Smooth muscle cell (in vitro differentiated cells): ENCODE measurements at regions not wholly inside any gene's neighbourhood (a gene's known extent, or its start where the extent isn't known, plus 50 kb on each side); places are given as distances from the start of the nearest gene placed in this dataset.

Experiments used
- DNase-seq: peaks from one replicate; lab custom pipeline; 2025; ENCODE audit not compliant: unreplicated experiment; lab: John Stamatoyannopoulos, UW
- H2AFZ ChIP-seq: fragments of 200-600 bp; sonication (generic); 2 replicates; pipeline ENCODE4 v1.6.0; 2016; ENCODE audit warnings: antibody characterized with exemption, low read depth, mild to moderate bottlenecking
- H3F3A ChIP-seq: fragments of 200-600 bp; sonication (generic); 2 replicates; pipeline ENCODE4 v1.6.0; 2017; ENCODE audit warnings: antibody characterized with exemption, low read depth
- H3K27ac ChIP-seq: fragments of 200-600 bp; sonication (generic); 2 replicates; pipeline ENCODE4 v1.5.1; 2016; ENCODE audit warnings: low read depth, mild to moderate bottlenecking
- H3K27me3 ChIP-seq: fragments of 200-600 bp; sonication (generic); 2 replicates; pipeline ENCODE4 v1.6.1; 2016; ENCODE audit warnings: low read depth, mild to moderate bottlenecking
- H3K36me3 ChIP-seq: fragments of 200-600 bp; sonication (generic); 2 replicates; pipeline ENCODE4 v1.5.1; 2016; ENCODE audit warnings: low read depth
- H3K4me1 ChIP-seq: fragments of 200-600 bp; sonication (generic); 2 replicates; pipeline ENCODE4 v1.5.1; 2016; ENCODE audit warnings: low read depth
- H3K4me2 ChIP-seq: fragments of 200-600 bp; sonication (generic); 2 replicates; pipeline ENCODE4 v1.6.0; 2016; ENCODE audit warnings: mild to moderate bottlenecking
- H3K4me3 ChIP-seq: fragments of 200-600 bp; sonication (generic); 2 replicates; pipeline ENCODE4 v1.5.1; 2016; ENCODE audit warnings: mild to moderate bottlenecking
- H3K79me2 ChIP-seq: fragments of 200-600 bp; sonication (generic); 2 replicates; pipeline ENCODE4 v1.6.0; 2016; ENCODE audit warnings: low read depth, mild to moderate bottlenecking
- H3K9ac ChIP-seq: fragments of 200-600 bp; sonication (generic); 2 replicates; pipeline ENCODE4 v1.6.0; 2016; ENCODE audit warnings: low read depth
- H3K9me3 ChIP-seq: fragments of 200-600 bp; sonication (generic); replicated peaks from 2 replicates; pipeline ENCODE4 v1.5.1; 2016; ENCODE audit warnings: low read depth
- H4K20me1 ChIP-seq: fragments of 200-600 bp; sonication (generic); 2 replicates; pipeline ENCODE4 v1.6.0; 2016; ENCODE audit warnings: low read depth
- CTCF ChIP-seq: fragments of 200-600 bp; sonication (generic); IDR thresholded peaks from 2 replicates; pipeline ENCODE4 v1.5.1; 2017; ENCODE audit warnings: borderline replicate concordance, mild to moderate bottlenecking, antibody characterized with exemption; ENCODE audit not compliant: insufficient read depth, poor library complexity, severe bottlenecking
- WGBS: methylation state at CpG from one replicate; pipeline ENCODE4 v1.1.7; 2016; ENCODE audit warnings: low lambda C conversion rate; 5-methylcytosine and 5-hydroxymethylcytosine counted together

DNA sequence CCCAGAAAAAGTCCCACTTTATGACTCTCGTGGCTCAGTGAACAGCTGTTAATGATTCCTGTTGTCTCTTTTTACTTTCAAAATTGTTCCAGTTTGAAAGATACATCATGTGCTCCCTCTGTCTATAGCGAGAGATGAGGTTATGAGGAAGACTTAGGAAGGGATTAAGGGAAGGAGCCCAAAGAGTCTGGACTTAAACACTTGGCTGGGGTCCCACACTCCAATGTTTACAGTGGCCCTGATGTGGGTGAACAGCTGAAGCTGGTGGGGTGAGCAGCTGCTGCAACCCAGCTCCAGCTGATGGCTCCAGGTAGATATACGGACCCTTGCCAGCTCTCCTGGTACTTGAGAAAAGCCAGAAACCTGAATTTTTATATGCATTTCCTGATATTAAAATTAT lies 84.5 kb upstream of the PLET1 start:
- no peak overlapping the region for H3K4me3 ChIP-seq
- no peak overlapping the region for H3K27ac ChIP-seq
- no peak overlapping the region for H3K9ac ChIP-seq
- DNase-seq: no peak
- no peak overlapping the region for H2AFZ ChIP-seq
- no peaks in the 10 kb centered on the region for H3F3A ChIP-seq
- TF ChIP-seq CTCF: no peak
- 74% methylated on average over 3 of the region's 3 CpGs for WGBS
- H4K20me1 ChIP-seq: no peaks in the 10 kb centered on the region
- no peaks in the 10 kb centered on the region for H3K36me3 ChIP-seq
- peaks cover 3% of the 10 kb centered on the region for H3K27me3 ChIP-seq
- H3K9me3 ChIP-seq: no peaks in the 10 kb centered on the region
- no peaks in the 10 kb centered on the region for H3K4me1 ChIP-seq
- H3K4me2 ChIP-seq: no peak overlapping the region
- H3K79me2 ChIP-seq: no peaks in the 10 kb centered on the region

GRCh38 chr11:112345706-112346105 lies 85.0 kb upstream of the PLET1 start:
- no peak overlapping the region for H3K4me2 ChIP-seq
- DNase-seq: no peak
- no peaks in the 10 kb centered on the region for H3K79me2 ChIP-seq

DNA sequence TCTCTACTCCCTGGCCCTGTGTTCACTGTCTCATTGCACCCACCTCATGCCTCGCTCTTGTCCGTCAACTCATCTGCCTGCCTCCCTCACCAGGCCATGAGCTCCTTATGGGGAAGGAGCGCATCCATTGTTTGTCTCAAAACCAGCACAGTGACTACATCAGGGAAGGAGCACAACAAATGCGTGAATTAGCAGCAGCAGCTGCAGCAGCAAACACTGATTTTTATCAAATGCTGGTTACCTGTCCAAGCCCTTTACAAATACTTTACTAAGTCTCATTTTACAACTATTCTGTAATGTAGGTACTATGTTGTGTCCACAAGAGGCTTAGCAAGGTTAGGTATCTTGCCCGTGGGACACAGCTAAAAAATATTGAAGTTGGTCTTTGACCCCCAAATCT lies 85.9 kb upstream of the PLET1 start:
- WGBS: 97% methylated on average over 5 of the region's 5 CpGs

More at GRCh38 chr11:112345706-112346105, 85.0 kb upstream of the PLET1 start:
- Histone ChIP-seq H4K20me1 (no peaks in the 10 kb centered on the region), H3K27ac (no peak overlapping the region), H3F3A (no peaks in the 10 kb centered on the region), H3K4me3 (no peak overlapping the region), H3K9me3 (no peaks in the 10 kb centered on the region), H3K9ac (no peak overlapping the region), H3K36me3 (no peaks in the 10 kb centered on the region), H3K4me1 (no peaks in the 10 kb centered on the region), H2AFZ (no peak overlapping the region), H3K27me3 (peaks cover 3% of the 10 kb centered on the region)
- WGBS: 76% methylated on average over 4 of the region's 4 CpGs
- no peak for TF ChIP-seq CTCF

More for the DNA sequence above, 85.9 kb upstream of the PLET1 start:
- Histone ChIP-seq H3K4me1 (no peaks in the 10 kb centered on the region), H2AFZ (no peak overlapping the region), H4K20me1 (no peaks in the 10 kb centered on the region), H3F3A (no peaks in the 10 kb centered on the region), H3K27ac (no peak overlapping the region), H3K79me2 (no peaks in the 10 kb centered on the region), H3K9ac (no peak overlapping the region), H3K27me3 (peaks cover 3% of the 10 kb centered on the region), H3K4me3 (no peak overlapping the region), H3K4me2 (no peak overlapping the region), H3K9me3 (no peaks in the 10 kb centered on the region), H3K36me3 (no peaks in the 10 kb centered on the region)
- TF ChIP-seq CTCF: no peak
- no peak for DNase-seq
